PC-3 (cell line): ENCODE measurements at regions not wholly inside any gene's neighbourhood (a gene's known extent, or its start where the extent isn't known, plus 50 kb on each side); places are given as distances from the start of the nearest gene placed in this dataset.
"Not testable (repeated sequence)": the region's sequence is repeated elsewhere in the genome, so short reads cannot be mapped to it uniquely, and the experiment has no call there.

Experiments
- ATAC-seq: fragments of 200-7000 bp; cut with Tn5 transposase; 2 replicates; pipeline ENCODE4 v1.9.1; 2020; ENCODE audit warnings: mild to moderate bottlenecking, moderate library complexity
- BruUV-seq: library from RNA; stranded (reverse); fragments of 400-500 nt; replicated peaks from 2 replicates; lab custom pipeline; 2021; lab: Mats Ljungman, UMichigan
- CTCF ChIA-PET: fragments of 300-600 bp; sonication (Branson Sonifier 250); formaldehyde crosslinking; loops from one replicate; lab custom pipeline; 2022; ENCODE audit warnings: antibody characterized with exemption; lab: Charles Lee
- POLR2A ChIA-PET: fragments of 300-600 bp; sonication (Branson Sonifier 250); formaldehyde crosslinking; loops from one replicate; lab custom pipeline; 2022; ENCODE audit warnings: antibody characterized with exemption; ENCODE audit not compliant: unreplicated experiment; lab: Charles Lee
- DNase-seq: peaks from one replicate; pipeline ENCODE4 v3.0.0-alpha.2; 2015
- H2AFZ ChIP-seq: fragments of 300-600 bp; sonication (generic); 2 replicates; pipeline ENCODE4 v1.6.0; 2016; ENCODE audit warnings: antibody characterized with exemption, low read length
- H3F3A ChIP-seq: fragments of 300-600 bp; sonication (generic); one replicate; pipeline ENCODE4 v1.6.0; 2017; ENCODE audit warnings: antibody characterized with exemption, low read length, control low read depth, mild to moderate bottlenecking; ENCODE audit not compliant: unreplicated experiment
- H3K27ac ChIP-seq: fragments of 300-600 bp; sonication (generic); 2 replicates; pipeline ENCODE4 v1.5.1; 2016; ENCODE audit warnings: mild to moderate bottlenecking, low read length
- H3K27me3 ChIP-seq: fragments of 300-600 bp; sonication (generic); 2 replicates; pipeline ENCODE4 v1.6.1; 2016; ENCODE audit warnings: low read length, mixed read lengths
- H3K36me3 ChIP-seq: fragments of 300-600 bp; sonication (generic); 2 replicates; pipeline ENCODE4 v1.6.1; 2016; ENCODE audit warnings: low read depth, mixed run types, low read length, mixed read lengths
- H3K4me1 ChIP-seq: fragments of 300-600 bp; sonication (generic); 2 replicates; pipeline ENCODE4 v1.5.1; 2016; ENCODE audit warnings: low read length; ENCODE audit not compliant: insufficient read depth
- H3K4me2 ChIP-seq: fragments of 300-600 bp; sonication (generic); 2 replicates; pipeline ENCODE4 v1.6.0; 2016; ENCODE audit warnings: low read length
- H3K4me3 ChIP-seq: fragments of 300-600 bp; sonication (generic); 2 replicates; pipeline ENCODE4 v1.5.1; 2016; ENCODE audit warnings: mild to moderate bottlenecking, low read length, mixed read lengths
- H3K79me2 ChIP-seq: fragments of 300-600 bp; sonication (generic); 2 replicates; pipeline ENCODE4 v1.6.1; 2017; ENCODE audit warnings: low read length, mixed read lengths
- H3K9ac ChIP-seq: fragments of 300-600 bp; sonication (generic); 2 replicates; pipeline ENCODE4 v1.6.0; 2016; ENCODE audit warnings: mild to moderate bottlenecking, low read length
- H3K9me2 ChIP-seq: fragments of 300-600 bp; sonication (generic); replicated peaks from 2 replicates; pipeline ENCODE4 v1.6.1; 2016; ENCODE audit warnings: mixed run types, low read length, mixed read lengths
- H3K9me3 ChIP-seq: fragments of 300-600 bp; sonication (generic); 2 replicates; pipeline ENCODE4 v1.6.1; 2016; ENCODE audit warnings: low read length, mixed read lengths
- H4K20me1 ChIP-seq: fragments of 300-600 bp; sonication (generic); 2 replicates; pipeline ENCODE4 v1.6.1; 2016; ENCODE audit warnings: low read length, mixed read lengths
- CTCF ChIP-seq: fragments of 300-600 bp; sonication (generic); conservative IDR thresholded peaks from 2 replicates; pipeline ENCODE4 v1.5.1; 2017; ENCODE audit warnings: antibody characterized with exemption, low read depth, mild to moderate bottlenecking, low read length
- EZH2 ChIP-seq: fragments of 300-600 bp; sonication (generic); IDR thresholded peaks from one replicate; pipeline ENCODE4 v1.6.1; 2017; ENCODE audit warnings: antibody characterized with exemption, mild to moderate bottlenecking, low read length; ENCODE audit not compliant: unreplicated experiment
- EZH2phosphoT487 ChIP-seq: fragments of 300-600 bp; sonication (generic); IDR thresholded peaks from 2 replicates; pipeline ENCODE4 v1.6.1; 2018; ENCODE audit warnings: mild to moderate bottlenecking, antibody characterized with exemption, low read length, borderline replicate concordance
- intact Hi-C: fragments of 100-400 bp; cut with micrococcal nuclease; formaldehyde crosslinking; loops from 2 replicates; pipeline ENCODE4 v1.9.0; 2023

GRCh38 chr1:18574754-18575153 lies 55.9 kb upstream of the PAX7 start:
- Histone ChIP-seq H3K79me2 (no peaks in the 10 kb centered on the region), H4K20me1 (no peaks in the 10 kb centered on the region), H3K27me3 (peaks cover 3% of the 10 kb centered on the region; the same call in 1 of the 2 replicates), H3K9ac (no peak overlapping the region), H3K4me2 (no peak overlapping the region), H3K9me3 (no peaks in the 10 kb centered on the region), H2AFZ (no peak overlapping the region), H3K9me2 (no peaks in the 10 kb centered on the region), H3K4me3 (no peak overlapping the region), H3K36me3 (no peaks in the 10 kb centered on the region), H3F3A (no peaks in the 10 kb centered on the region), H3K4me1 (no peaks in the 10 kb centered on the region), H3K27ac (no peak overlapping the region)
- no peak for ATAC-seq
- intact Hi-C loops = no loop called here
- no peak for DNase-seq
- no peak for TF ChIP-seq CTCF
- TF ChIP-seq EZH2phosphoT487 = no peak
- no peak for TF ChIP-seq EZH2
- no TSS peak for BruUV-seq
- POLR2A ChIA-PET = interaction anchor here (0.7 kb wide), 1 partner anchor 695 kb away, joined by 24 read pairs; no protein-coding TSS in a partner anchor
- CTCF ChIA-PET = interaction anchor here (1.3 kb wide), 1 partner anchor 18 kb away, joined by 6 read pairs; no protein-coding TSS in a partner anchor

- CTCF ChIA-PET = interaction anchor here (0.6 to 1.3 kb wide), 8 partner anchors 15 to 915 kb away, joined by 3 to 6 read pairs (median 3); no protein-coding TSS in a partner anchor
- Histone ChIP-seq H3K9me2 (no peaks in the 10 kb centered on the region), H3K4me1 (no peaks in the 10 kb centered on the region; the same call in 1 of the 2 replicates), H3K27me3 (peaks cover 3% of the 10 kb centered on the region; the same call in 1 of the 2 replicates), H3F3A (no peaks in the 10 kb centered on the region), H4K20me1 (no peaks in the 10 kb centered on the region), H3K9ac (no peak overlapping the region), H3K9me3 (no peaks in the 10 kb centered on the region), H3K27ac (no peak overlapping the region), H3K4me2 (no peak overlapping the region), H2AFZ (no peak overlapping the region), H3K36me3 (no peaks in the 10 kb centered on the region), H3K79me2 (no peaks in the 10 kb centered on the region), H3K4me3 (no peak overlapping the region)
- POLR2A ChIA-PET = no interaction called here
- BruUV-seq = no TSS peak
- DNase-seq (peak; percentile 61), ATAC-seq (peak; percentile 81)
- peak; percentile 91 for TF ChIP-seq CTCF
- no peak for TF ChIP-seq EZH2
- intact Hi-C loops = no loop called here
Measured at GRCh38 chr1:18575620-18576019, 55.0 kb upstream of the PAX7 start.

- POLR2A ChIA-PET = no interaction called here
- H2AFZ ChIP-seq = no peak overlapping the region
- no peaks in the 10 kb centered on the region for H3K27me3 ChIP-seq
- no peak overlapping the region for H3K4me2 ChIP-seq
- H3K9ac ChIP-seq = no peak overlapping the region
- H3K9me2 ChIP-seq = no peaks in the 10 kb centered on the region
- H4K20me1 ChIP-seq = no peaks in the 10 kb centered on the region
- H3K36me3 ChIP-seq = no peaks in the 10 kb centered on the region
- no peaks in the 10 kb centered on the region for H3F3A ChIP-seq
- no peaks in the 10 kb centered on the region for H3K9me3 ChIP-seq
- DNase-seq = no peak
- no TSS peak for BruUV-seq
- TF ChIP-seq EZH2 (no peak), CTCF (no peak), EZH2phosphoT487 (no peak)
- no peaks in the 10 kb centered on the region; the same call in 1 of the 2 replicates for H3K4me1 ChIP-seq
- no peak overlapping the region for H3K4me3 ChIP-seq
- H3K27ac ChIP-seq = no peak overlapping the region
- ATAC-seq = peak; percentile 48
- no peaks in the 10 kb centered on the region for H3K79me2 ChIP-seq
- intact Hi-C loops = no loop called here
- CTCF ChIA-PET = no interaction called here
Measured at GRCh38 chr1:18578271-18578670, 52.4 kb upstream of the PAX7 start.

GRCh38 chr1:18579267-18579666 lies 51.4 kb upstream of the PAX7 start:
- H3K79me2 ChIP-seq, BruUV-seq, H3K4me1 ChIP-seq, intact Hi-C loops, ATAC-seq, H3K9me2 ChIP-seq, H3F3A ChIP-seq, H3K9ac ChIP-seq, H3K9me3 ChIP-seq, H3K4me3 ChIP-seq, H3K27me3 ChIP-seq, DNase-seq, POLR2A ChIA-PET, H4K20me1 ChIP-seq, H3K4me2 ChIP-seq, H3K36me3 ChIP-seq, H2AFZ ChIP-seq, CTCF ChIA-PET, H3K27ac ChIP-seq: not testable (repeated sequence)
